Sigmoid colon (tissue), 4 donors: ENCODE measurements at regions not wholly inside any gene's neighbourhood (a gene's known extent, or its start where the extent isn't known, plus 50 kb on each side); places are given as distances from the start of the nearest gene placed in this dataset.

Experiments
- EP300 ChIP-seq, 4 donors: sonication (generic); formaldehyde crosslinking; IDR thresholded peaks; one replicate each; pipeline ENCODE4 v1.6.1; 2017; ENCODE audit warnings: antibody characterized with exemption in 4 of 4
- POLR2AphosphoS5 ChIP-seq, 4 donors: sonication (generic); formaldehyde crosslinking; IDR thresholded peaks; one replicate each; pipeline ENCODE4 v1.6.1; 2017; ENCODE audit warnings: antibody characterized with exemption in 4 of 4

DNA sequence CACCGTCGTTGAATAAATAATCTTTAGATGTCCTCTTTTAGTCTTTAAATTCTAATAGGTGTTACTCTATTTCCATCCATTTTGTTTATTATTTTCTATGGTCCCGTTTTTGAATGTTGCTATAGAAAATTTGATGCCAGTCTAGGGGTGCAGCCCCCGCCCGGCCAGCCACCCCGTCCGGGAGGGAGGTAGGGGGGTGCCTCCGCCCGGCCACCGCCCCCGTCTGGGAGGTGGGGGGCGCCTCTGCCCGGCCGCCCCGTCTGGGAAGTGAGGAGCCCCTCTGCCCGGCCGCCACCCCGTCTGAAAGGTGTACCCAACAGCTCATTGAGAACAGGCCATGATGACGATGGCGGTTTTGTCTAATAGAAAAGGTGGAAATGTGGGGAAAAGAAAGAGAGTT lies 2372.2 kb upstream of the WWC1 start:
- no peak for TF ChIP-seq EP300 (IDR thresholded peaks at IDR 0.05)
- no peak for TF ChIP-seq POLR2AphosphoS5 (IDR thresholded peaks at IDR 0.05)
